ENCODE measurements at regions not wholly inside any gene's neighbourhood (a gene's known extent, or its start where the extent isn't known, plus 50 kb on each side); places are given as distances from the start of the nearest gene placed in this dataset.

DNA sequence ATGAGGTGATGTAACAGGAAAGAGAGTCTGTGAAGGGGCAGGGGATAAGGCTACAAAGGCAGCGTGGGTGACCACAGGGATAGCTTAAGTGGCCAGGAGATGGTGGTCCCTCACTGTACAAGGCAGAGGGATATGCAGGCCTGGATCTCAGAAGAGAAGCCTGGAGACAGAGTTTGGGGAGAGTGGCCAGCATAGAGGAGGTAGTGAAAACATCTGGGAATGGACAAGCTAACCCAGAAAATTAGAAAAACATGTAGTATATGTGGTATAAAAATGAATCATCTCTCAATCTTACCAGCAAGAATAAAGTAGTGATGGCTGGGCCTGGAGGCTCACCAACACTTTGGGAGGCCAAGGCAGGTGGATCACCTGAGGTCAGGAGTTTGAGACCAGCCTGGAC lies 349.2 kb upstream of the KLF4 start:
- Histone ChIP-seq H3K4me1 (ENCODE audit: insufficient read depth) (no peaks in the 10 kb centered on the region), H3K4me3 (no peak overlapping the region), H4K20me1 (replicated peaks; ENCODE audit: insufficient read depth) (no peaks in the 10 kb centered on the region), H3K27ac (ENCODE audit: low read depth) (no peak overlapping the region), H3K79me2 (replicated peaks; ENCODE audit: insufficient read depth) (no peaks in the 10 kb centered on the region), H3F3A (replicated peaks; ENCODE audit: low read depth) (no peaks in the 10 kb centered on the region), H3K4me2 (no peak overlapping the region), H2AFZ (no peak overlapping the region), H3K36me3 (ENCODE audit: insufficient read depth) (no peaks in the 10 kb centered on the region), H3K27me3 (ENCODE audit: insufficient read depth) (no peaks in the 10 kb centered on the region), H3K9me2 (ENCODE audit: insufficient read depth) (no peaks in the 10 kb centered on the region)
- Mint-ChIP-seq H3K9me3 (no peaks in the 10 kb centered on the region), H3K27me3 (ENCODE audit: insufficient read depth, low read depth, poor library complexity) (peaks cover 5% of the 10 kb centered on the region), H3K4me3 (no peak overlapping the region), H3K4me1 (no peaks in the 10 kb centered on the region), H3K36me3 (ENCODE audit: low read depth) (no peaks in the 10 kb centered on the region), H3K27ac (no peak overlapping the region)
- TF ChIP-seq POLR2AphosphoS5 (IDR thresholded peaks at IDR 0.05; ENCODE audit: low read depth) (no peak), EZH2 (IDR thresholded peaks at IDR 0.05; ENCODE audit: low read depth, unreplicated experiment) (no peak)
- no peak for DNase-seq (ENCODE audit: low spot score)
- ATAC-seq: no peak

GRCh38 chr9:107836300-107836699 lies 346.7 kb upstream of the KLF4 start:
- H3K27me3 ChIP-seq (ENCODE audit: insufficient read depth): no peaks in the 10 kb centered on the region
- no peaks in the 10 kb centered on the region for H3K79me2 ChIP-seq (replicated peaks; ENCODE audit: insufficient read depth)
- TF ChIP-seq POLR2AphosphoS5 (IDR thresholded peaks at IDR 0.05; ENCODE audit: low read depth): no peak
- TF ChIP-seq ZNF114 (CRISPR knock-in tag; IDR thresholded peaks at IDR 0.05): no peak
- TF ChIP-seq JUNB (IDR thresholded peaks at IDR 0.05; ENCODE audit: unreplicated experiment): no peak
- TF ChIP-seq CREB1 (CRISPR knock-in tag; IDR thresholded peaks at IDR 0.05; ENCODE audit: low read depth): no peak
- Mint-ChIP-seq H3K27ac (no peak overlapping the region), H3K4me1 (no peaks in the 10 kb centered on the region), H3K9me3 (no peaks in the 10 kb centered on the region), H3K4me3 (no peak overlapping the region), H3K27me3 (ENCODE audit: insufficient read depth, low read depth, poor library complexity) (peaks cover 4% of the 10 kb centered on the region), H3K36me3 (ENCODE audit: low read depth) (no peaks in the 10 kb centered on the region)
- DNase-seq (ENCODE audit: low spot score) (no peak), ATAC-seq (no peak)
- no peak overlapping the region for H3K4me3 ChIP-seq
- no peaks in the 10 kb centered on the region; the same call in 1 of the 2 replicates for H3K9me2 ChIP-seq (ENCODE audit: insufficient read depth)
- no peak overlapping the region for H3K4me2 ChIP-seq
- H3F3A ChIP-seq (replicated peaks; ENCODE audit: low read depth): no peaks in the 10 kb centered on the region
- no peaks in the 10 kb centered on the region for H3K4me1 ChIP-seq (ENCODE audit: insufficient read depth)
- H4K20me1 ChIP-seq (replicated peaks; ENCODE audit: insufficient read depth): no peaks in the 10 kb centered on the region
- no peak overlapping the region for H3K27ac ChIP-seq (ENCODE audit: low read depth)
- no peak overlapping the region for H2AFZ ChIP-seq
- H3K36me3 ChIP-seq (ENCODE audit: insufficient read depth): no peaks in the 10 kb centered on the region

- H3K4me3 Mint-ChIP-seq: no peak overlapping the region
- H3F3A ChIP-seq (replicated peaks; ENCODE audit: low read depth): no peaks in the 10 kb centered on the region
- H3K79me2 ChIP-seq (replicated peaks; ENCODE audit: insufficient read depth): no peaks in the 10 kb centered on the region
- H3K36me3 Mint-ChIP-seq (ENCODE audit: low read depth): no peaks in the 10 kb centered on the region
- no peaks in the 10 kb centered on the region for H4K20me1 ChIP-seq (replicated peaks; ENCODE audit: insufficient read depth)
- no peaks in the 10 kb centered on the region; the same call in 1 of the 2 replicates for H3K9me2 ChIP-seq (ENCODE audit: insufficient read depth)
- no peak for TF ChIP-seq NANOG (IDR thresholded peaks at IDR 0.05; ENCODE audit: borderline replicate concordance)
- H3K4me1 ChIP-seq (ENCODE audit: insufficient read depth): no peaks in the 10 kb centered on the region
- H3K4me3 ChIP-seq: no peak overlapping the region
- H3K9me3 Mint-ChIP-seq: no peaks in the 10 kb centered on the region; the same call in 2 of the 3 replicates
- H3K4me2 ChIP-seq: no peak overlapping the region
- DNase-seq (ENCODE audit: low spot score): no peak
- H3K4me1 Mint-ChIP-seq: no peaks in the 10 kb centered on the region
- no peaks in the 10 kb centered on the region for H3K36me3 ChIP-seq (ENCODE audit: insufficient read depth)
- no peak overlapping the region for H3K27ac ChIP-seq (ENCODE audit: low read depth)
- H3K27ac Mint-ChIP-seq: no peak overlapping the region
- ATAC-seq: no peak
- H2AFZ ChIP-seq: no peak overlapping the region
- H3K27me3 ChIP-seq (ENCODE audit: insufficient read depth): no peaks in the 10 kb centered on the region
- H3K27me3 Mint-ChIP-seq (ENCODE audit: insufficient read depth, low read depth, poor library complexity): peaks cover 2% of the 10 kb centered on the region
Observed at GRCh38 chr9:107833295-107833694, 343.7 kb upstream of the KLF4 start.

DNA sequence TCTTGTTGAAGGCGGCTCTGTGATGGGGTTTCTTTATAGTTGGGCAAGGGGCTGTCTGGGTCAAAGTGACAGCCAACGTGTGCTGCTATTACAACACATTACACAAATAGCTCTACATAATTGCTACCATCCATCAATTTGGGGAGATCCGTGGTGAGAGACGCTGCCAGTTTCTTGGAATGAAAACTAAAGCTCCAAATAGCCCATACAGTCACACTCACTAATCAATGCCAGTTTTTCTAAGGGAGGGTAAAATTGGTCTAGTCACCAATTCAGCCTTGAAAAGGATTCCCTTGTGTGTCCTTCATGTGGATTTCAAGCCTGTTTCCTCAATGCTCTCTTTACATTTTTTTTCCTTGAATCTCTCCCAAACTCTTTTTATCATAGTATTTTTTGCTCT lies 343.3 kb upstream of the KLF4 start:
- Mint-ChIP-seq H3K9me3 (no peaks in the 10 kb centered on the region; the same call in 2 of the 3 replicates), H3K36me3 (ENCODE audit: low read depth) (no peaks in the 10 kb centered on the region), H3K27me3 (ENCODE audit: insufficient read depth, low read depth, poor library complexity) (peaks cover 2% of the 10 kb centered on the region), H3K27ac (no peak overlapping the region), H3K4me3 (no peak overlapping the region), H3K4me1 (no peaks in the 10 kb centered on the region)
- H3F3A ChIP-seq (replicated peaks; ENCODE audit: low read depth): no peaks in the 10 kb centered on the region
- no peak overlapping the region for H3K4me2 ChIP-seq
- ATAC-seq: no peak
- no peak overlapping the region for H2AFZ ChIP-seq
- no peak overlapping the region for H3K4me3 ChIP-seq
- DNase-seq (ENCODE audit: low spot score): no peak
- no peaks in the 10 kb centered on the region for H3K79me2 ChIP-seq (replicated peaks; ENCODE audit: insufficient read depth)
- H3K9me2 ChIP-seq (ENCODE audit: insufficient read depth): no peaks in the 10 kb centered on the region; the same call in 1 of the 2 replicates
- no peak overlapping the region for H3K27ac ChIP-seq (ENCODE audit: low read depth)
- TF ChIP-seq POLR2AphosphoS5 (IDR thresholded peaks at IDR 0.05; ENCODE audit: low read depth): no peak
- no peak for TF ChIP-seq EZH2 (IDR thresholded peaks at IDR 0.05; ENCODE audit: low read depth, unreplicated experiment)
- no peak for TF ChIP-seq STAT1 (IDR thresholded peaks at IDR 0.05; ENCODE audit: unreplicated experiment)
- TF ChIP-seq ZNF114 (CRISPR knock-in tag; IDR thresholded peaks at IDR 0.05): no peak
- TF ChIP-seq EZH2phosphoT487 (IDR thresholded peaks at IDR 0.05; ENCODE audit: unreplicated experiment): no peak
- TF ChIP-seq, protein P1, sequence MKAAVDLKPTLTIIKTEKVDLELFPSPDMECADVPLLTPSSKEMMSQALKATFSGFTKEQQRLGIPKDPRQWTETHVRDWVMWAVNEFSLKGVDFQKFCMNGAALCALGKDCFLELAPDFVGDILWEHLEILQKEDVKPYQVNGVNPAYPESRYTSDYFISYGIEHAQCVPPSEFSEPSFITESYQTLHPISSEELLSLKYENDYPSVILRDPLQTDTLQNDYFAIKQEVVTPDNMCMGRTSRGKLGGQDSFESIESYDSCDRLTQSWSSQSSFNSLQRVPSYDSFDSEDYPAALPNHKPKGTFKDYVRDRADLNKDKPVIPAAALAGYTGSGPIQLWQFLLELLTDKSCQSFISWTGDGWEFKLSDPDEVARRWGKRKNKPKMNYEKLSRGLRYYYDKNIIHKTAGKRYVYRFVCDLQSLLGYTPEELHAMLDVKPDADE (IDR thresholded peaks at IDR 0.05): no peak
- no peaks in the 10 kb centered on the region for H3K4me1 ChIP-seq (ENCODE audit: insufficient read depth)
- no peaks in the 10 kb centered on the region for H3K36me3 ChIP-seq (ENCODE audit: insufficient read depth)
- H3K27me3 ChIP-seq (ENCODE audit: insufficient read depth): no peaks in the 10 kb centered on the region
- no peaks in the 10 kb centered on the region for H4K20me1 ChIP-seq (replicated peaks; ENCODE audit: insufficient read depth)

Data from GM23338 (cell line).